ENCODE measurements at regions not wholly inside any gene's neighbourhood (a gene's known extent, or its start where the extent isn't known, plus 50 kb on each side); places are given as distances from the start of the nearest gene placed in this dataset.

DNA sequence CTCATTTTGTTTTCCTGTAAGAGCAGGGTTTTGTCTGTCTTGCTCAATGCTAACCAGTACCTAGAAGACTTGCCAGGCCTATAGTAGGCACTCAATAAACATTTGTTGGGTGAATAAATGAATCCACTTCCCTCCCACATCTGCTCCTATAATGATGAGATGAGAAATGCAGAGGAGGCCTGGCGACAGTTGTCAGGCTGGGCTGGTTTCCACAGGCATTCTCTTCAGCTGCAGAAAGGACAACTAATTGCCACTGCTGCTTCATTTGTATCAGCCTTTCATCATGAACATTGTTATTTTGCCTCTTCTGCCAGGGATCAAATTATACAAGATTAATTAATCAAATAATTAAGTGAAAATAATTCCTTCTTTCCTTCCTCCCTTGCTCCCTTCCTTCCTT is 82.0 kb upstream of the PTHLH start:
- TF ChIP-seq, protein P1, sequence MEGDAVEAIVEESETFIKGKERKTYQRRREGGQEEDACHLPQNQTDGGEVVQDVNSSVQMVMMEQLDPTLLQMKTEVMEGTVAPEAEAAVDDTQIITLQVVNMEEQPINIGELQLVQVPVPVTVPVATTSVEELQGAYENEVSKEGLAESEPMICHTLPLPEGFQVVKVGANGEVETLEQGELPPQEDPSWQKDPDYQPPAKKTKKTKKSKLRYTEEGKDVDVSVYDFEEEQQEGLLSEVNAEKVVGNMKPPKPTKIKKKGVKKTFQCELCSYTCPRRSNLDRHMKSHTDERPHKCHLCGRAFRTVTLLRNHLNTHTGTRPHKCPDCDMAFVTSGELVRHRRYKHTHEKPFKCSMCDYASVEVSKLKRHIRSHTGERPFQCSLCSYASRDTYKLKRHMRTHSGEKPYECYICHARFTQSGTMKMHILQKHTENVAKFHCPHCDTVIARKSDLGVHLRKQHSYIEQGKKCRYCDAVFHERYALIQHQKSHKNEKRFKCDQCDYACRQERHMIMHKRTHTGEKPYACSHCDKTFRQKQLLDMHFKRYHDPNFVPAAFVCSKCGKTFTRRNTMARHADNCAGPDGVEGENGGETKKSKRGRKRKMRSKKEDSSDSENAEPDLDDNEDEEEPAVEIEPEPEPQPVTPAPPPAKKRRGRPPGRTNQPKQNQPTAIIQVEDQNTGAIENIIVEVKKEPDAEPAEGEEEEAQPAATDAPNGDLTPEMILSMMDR (IDR thresholded peaks at IDR 0.05) = no peak
- TF ChIP-seq POLR2A (IDR thresholded peaks at IDR 0.05) (no peak), EP300 (IDR thresholded peaks at IDR 0.05) (no peak)
- no peak for DNase-seq (ENCODE audit: low spot score in 2 of 2)
- 73 to 89% methylated on average over 1 of the region's 1 CpG for WGBS, 2 donors
- Histone ChIP-seq H3K9me3 (no peaks in the 10 kb centered on the region), H3K4me1 (peaks cover 0 to 8% (median 0%) of the 10 kb centered on the region in 4 donors), H3K4me3 (no peak overlapping the region), H3K27ac (no peak overlapping the region), H3K27me3 (no peaks in the 10 kb centered on the region), H3K36me3 (no peaks in the 10 kb centered on the region)

DNA sequence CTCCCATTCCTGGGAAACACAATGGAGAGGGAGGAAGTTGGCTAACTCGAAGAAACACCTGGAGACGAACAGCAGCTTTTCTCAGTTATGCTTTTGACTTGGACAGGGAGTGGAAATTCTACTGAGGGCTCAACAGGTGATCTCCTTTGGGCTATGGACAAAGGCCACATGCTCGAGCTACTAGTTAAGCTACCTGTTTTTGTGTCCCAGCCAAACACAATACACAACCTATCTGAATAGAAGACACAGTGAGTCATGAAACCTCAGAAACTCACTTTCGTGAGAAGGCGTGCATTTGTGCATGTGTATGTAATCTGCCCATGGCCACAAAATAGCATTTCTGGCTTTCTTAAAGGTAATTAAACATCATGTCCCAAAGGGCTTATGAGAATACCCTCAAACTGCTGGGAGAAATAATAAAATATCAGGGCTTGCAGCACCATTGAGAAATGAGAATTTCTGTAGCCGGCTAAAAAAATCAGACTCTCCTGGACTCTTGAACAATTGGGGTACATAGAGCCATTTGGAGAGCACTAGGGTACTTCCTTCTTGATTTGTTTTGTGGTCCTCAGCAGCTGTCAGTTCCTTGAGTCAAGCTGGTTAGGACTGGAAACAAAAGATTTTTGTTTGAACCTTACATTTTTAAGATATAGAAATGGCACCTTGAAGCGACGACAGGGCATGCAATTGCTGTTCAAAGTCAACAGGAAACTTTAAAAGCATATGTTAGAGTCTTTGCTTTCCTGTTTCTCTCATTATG is 85.5 kb upstream of the PTHLH start:
- no peaks in the 10 kb centered on the region for H3K27me3 ChIP-seq
- H3K4me3 ChIP-seq = no peak overlapping the region
- H3K4me1 ChIP-seq = no peaks in the 10 kb centered on the region
- no peak overlapping the region for H3K27ac ChIP-seq
- H3K9me3 ChIP-seq = no peaks in the 10 kb centered on the region
- no peak for TF ChIP-seq EP300 (IDR thresholded peaks at IDR 0.05)
- TF ChIP-seq, protein P1 (IDR thresholded peaks at IDR 0.05) = no peak
- TF ChIP-seq POLR2A (IDR thresholded peaks at IDR 0.05) = no peak
- 77 to 80% methylated on average over 8 of the region's 8 CpGs for WGBS, 2 donors
- DNase-seq (ENCODE audit: low spot score in 2 of 2) = no peak
- no peaks in the 10 kb centered on the region for H3K36me3 ChIP-seq

DNA sequence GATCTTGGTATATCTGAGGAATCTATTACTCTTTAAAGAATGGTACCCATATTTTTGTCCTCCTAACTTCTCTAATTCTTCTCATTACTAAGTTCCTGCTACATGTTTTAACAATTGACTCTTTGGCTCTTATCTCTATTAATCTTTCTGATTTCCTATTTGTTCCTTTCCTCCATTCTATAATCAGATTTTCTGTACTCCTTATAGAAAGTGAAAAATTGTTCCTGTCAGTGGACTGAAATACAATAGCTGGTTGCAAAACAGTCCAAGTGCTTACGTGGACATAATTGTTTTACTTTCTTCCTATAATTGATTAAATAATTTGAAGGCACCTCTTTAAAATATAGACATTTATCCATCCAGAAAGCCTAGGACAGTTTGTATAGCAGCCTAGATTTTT is 86.7 kb upstream of the PTHLH start:
- no peak for DNase-seq (ENCODE audit: low spot score in 2 of 2)
- no peaks in the 10 kb centered on the region for H3K36me3 ChIP-seq
- 80 to 81% methylated on average over 1 of the region's 1 CpG for WGBS, 2 donors
- no peaks in the 10 kb centered on the region for H3K27me3 ChIP-seq
- H3K27ac ChIP-seq = no peak overlapping the region
- no peaks in the 10 kb centered on the region for H3K9me3 ChIP-seq
- H3K4me1 ChIP-seq = no peaks in the 10 kb centered on the region
- no peak overlapping the region for H3K4me3 ChIP-seq
- TF ChIP-seq EP300 (IDR thresholded peaks at IDR 0.05) = no peak
- TF ChIP-seq, protein P1 (IDR thresholded peaks at IDR 0.05) = no peak
- no peak for TF ChIP-seq POLR2A (IDR thresholded peaks at IDR 0.05)

DNA sequence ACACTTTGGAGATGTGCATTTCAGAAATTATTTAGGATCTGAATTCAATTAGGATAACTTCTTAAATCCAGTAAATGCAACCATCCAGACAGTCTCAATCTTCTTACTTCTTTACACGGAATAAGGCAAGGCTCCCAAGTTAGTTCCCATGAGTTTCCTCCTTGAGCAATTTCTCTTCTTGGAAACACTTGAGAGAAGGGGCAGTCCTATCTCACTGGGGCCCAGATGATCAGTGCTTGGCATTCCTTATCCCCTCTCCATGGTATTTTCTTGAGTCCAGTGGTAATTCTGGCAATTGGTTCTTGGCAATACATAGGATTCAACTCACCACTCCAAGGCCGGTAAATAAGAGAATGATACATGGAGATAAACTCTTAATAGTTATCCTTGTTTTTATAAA is 87.1 kb upstream of the PTHLH start:
- Histone ChIP-seq H3K9me3 (no peaks in the 10 kb centered on the region), H3K27me3 (no peaks in the 10 kb centered on the region), H3K4me1 (no peaks in the 10 kb centered on the region), H3K36me3 (no peaks in the 10 kb centered on the region), H3K27ac (no peak overlapping the region), H3K4me3 (no peak overlapping the region)
- WGBS, 2 donors = 71 to 81% methylated on average over 2 of the region's 2 CpGs
- no peak for DNase-seq (ENCODE audit: low spot score in 2 of 2)
- TF ChIP-seq, protein P1 (IDR thresholded peaks at IDR 0.05) = no peak
- TF ChIP-seq EP300 (IDR thresholded peaks at IDR 0.05) = no peak
- TF ChIP-seq POLR2A (IDR thresholded peaks at IDR 0.05) = no peak

DNA sequence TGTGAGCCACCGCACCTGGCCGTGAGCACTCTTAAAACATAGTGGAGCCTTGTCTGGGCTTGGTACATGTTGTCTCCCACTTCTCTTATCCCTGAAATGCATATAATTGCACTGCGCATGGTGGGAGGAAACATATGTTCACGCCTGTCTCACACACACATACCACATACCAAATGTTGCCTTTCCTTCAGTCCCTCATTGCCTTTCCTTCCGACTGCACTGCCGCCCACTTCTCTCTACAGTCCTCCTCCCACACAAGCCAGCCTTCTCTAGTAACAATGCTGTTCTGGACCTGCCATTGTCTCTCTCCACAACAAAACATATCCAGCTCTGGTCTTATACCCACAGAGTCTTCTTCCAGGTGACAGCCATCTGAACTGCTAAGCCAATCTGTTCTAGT is 88.3 kb upstream of the PTHLH start:
- no peak for DNase-seq (ENCODE audit: low spot score in 2 of 2)
- H3K27ac ChIP-seq = no peak overlapping the region
- H3K9me3 ChIP-seq = no peaks in the 10 kb centered on the region
- H3K36me3 ChIP-seq = no peaks in the 10 kb centered on the region
- H3K4me1 ChIP-seq = peaks cover 0 to 5% (median 0%) of the 10 kb centered on the region in 4 donors
- 93% methylated on average over 6 of the region's 6 CpGs for WGBS, 2 donors
- TF ChIP-seq EP300 (IDR thresholded peaks at IDR 0.05) = no peak
- TF ChIP-seq, protein P1 (IDR thresholded peaks at IDR 0.05) = no peak
- TF ChIP-seq POLR2A (IDR thresholded peaks at IDR 0.05) = no peak
- H3K27me3 ChIP-seq = no peaks in the 10 kb centered on the region
- H3K4me3 ChIP-seq = no peak overlapping the region

All from tibial nerve (tissue), 4 donors.